ENCODE measurements at regions not wholly inside any gene's neighbourhood (a gene's known extent, or its start where the extent isn't known, plus 50 kb on each side); places are given as distances from the start of the nearest gene placed in this dataset.

DNA sequence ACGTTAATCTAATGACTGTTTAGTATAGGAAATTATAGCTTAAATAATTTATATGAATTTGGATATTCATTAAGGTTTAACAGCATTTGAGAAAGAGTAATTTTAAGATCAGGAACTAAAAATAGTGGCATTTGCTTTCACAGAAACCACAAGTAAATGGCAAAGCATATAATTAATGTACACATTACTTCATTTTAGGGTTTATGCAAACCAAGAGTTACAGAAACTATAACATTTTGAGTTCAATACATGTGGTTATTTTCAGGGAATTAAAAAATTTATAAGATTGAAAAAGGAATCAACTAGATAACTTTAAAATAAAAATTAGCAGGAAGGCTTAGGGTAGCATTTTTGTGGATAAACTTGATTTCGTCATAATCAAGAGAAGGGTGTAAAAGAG, 151.7 kb upstream of the MIR17HG start:
- DNase-seq (ENCODE audit: low spot score), result no peak

DNA sequence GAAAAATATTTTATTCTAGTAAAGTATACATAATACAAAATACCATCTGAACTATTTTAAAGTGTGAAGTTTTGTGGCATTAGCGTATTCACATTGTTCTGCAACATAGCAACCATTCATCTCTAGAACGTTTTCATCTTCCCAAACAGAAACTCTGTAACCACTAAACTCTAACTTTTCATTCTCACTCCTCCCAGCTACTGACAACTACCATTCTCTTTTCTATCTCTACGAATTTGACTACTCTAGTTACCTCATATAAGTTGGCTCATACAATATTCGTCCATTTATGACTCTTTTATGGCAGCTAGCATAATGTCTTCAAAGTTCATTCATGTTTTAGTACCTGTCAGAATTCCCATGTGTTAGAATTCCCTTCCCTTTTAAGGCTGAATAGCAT, 150.5 kb upstream of the MIR17HG start:
- DNase-seq (ENCODE audit: low spot score), result no peak

More for the DNA sequence above, 151.7 kb upstream of the MIR17HG start:
- TF ChIP-seq, protein P1, sequence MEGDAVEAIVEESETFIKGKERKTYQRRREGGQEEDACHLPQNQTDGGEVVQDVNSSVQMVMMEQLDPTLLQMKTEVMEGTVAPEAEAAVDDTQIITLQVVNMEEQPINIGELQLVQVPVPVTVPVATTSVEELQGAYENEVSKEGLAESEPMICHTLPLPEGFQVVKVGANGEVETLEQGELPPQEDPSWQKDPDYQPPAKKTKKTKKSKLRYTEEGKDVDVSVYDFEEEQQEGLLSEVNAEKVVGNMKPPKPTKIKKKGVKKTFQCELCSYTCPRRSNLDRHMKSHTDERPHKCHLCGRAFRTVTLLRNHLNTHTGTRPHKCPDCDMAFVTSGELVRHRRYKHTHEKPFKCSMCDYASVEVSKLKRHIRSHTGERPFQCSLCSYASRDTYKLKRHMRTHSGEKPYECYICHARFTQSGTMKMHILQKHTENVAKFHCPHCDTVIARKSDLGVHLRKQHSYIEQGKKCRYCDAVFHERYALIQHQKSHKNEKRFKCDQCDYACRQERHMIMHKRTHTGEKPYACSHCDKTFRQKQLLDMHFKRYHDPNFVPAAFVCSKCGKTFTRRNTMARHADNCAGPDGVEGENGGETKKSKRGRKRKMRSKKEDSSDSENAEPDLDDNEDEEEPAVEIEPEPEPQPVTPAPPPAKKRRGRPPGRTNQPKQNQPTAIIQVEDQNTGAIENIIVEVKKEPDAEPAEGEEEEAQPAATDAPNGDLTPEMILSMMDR (IDR thresholded peaks at IDR 0.05; ENCODE audit: extremely low read depth, missing control alignments), result no peak

DNA sequence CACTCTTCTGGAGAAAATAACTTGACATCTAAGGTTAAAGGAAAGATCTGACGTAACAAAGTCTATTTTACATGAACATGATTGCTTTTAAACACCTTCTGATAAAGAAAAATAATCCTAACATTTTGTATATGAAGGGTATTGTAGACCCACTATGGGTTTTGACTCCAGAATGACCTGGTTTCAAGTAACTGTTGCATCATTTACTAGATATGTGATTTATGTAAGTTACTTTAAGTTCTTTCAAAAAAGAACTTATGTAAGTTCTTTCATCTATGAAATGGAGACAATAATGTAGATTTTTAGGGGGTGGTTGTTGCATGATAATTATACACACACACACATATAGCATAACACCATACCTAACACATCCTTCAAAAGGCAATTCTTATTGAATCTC, 147.6 kb upstream of the MIR17HG start:
- TF ChIP-seq, protein P1 (IDR thresholded peaks at IDR 0.05; ENCODE audit: extremely low read depth, missing control alignments), result no peak
- no peak for DNase-seq (ENCODE audit: low spot score)

More for the DNA sequence above, 150.5 kb upstream of the MIR17HG start:
- TF ChIP-seq, protein P1 (IDR thresholded peaks at IDR 0.05; ENCODE audit: extremely low read depth, missing control alignments), result no peak

DNA sequence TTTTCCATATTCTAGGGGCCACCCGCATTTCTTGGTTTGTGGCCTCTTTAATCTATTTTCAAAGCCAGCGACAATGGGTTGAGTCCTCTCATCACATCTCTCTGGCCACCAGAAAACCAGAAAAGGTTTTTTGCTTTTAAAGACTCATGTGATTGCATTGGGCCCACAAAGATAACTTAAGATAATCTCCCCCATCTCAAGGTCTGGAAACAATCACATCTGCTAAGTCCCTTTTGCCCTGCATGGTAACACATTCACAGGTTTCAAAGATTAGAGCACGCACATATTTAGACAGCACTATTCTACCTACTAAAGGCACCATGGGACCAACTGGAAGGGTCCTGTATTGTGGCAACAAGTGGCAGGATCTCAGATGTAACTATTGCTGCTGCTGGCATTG, 147.0 kb upstream of the MIR17HG start:
- DNase-seq (ENCODE audit: low spot score), result no peak
- TF ChIP-seq, protein P1 (IDR thresholded peaks at IDR 0.05; ENCODE audit: extremely low read depth, missing control alignments), result no peak

DNA sequence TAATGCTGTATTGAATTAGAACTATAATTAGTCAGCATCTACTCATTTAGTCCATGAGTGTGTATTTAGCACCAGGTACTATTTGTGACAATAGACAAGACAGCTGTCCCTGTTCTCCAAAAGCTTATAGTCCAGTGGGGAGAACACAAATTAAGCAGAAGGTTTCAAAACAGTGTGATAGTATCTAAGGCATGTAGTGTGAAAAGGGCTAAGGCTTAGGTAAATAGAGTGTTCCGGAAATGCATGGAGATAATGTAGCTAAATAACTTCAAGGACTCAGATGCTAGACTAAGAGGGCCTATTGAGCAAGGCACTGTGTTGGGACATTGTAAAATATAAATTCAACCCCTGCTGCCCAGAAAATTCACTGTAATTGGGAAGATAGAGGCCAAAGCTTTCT, 144.1 kb upstream of the MIR17HG start:
- TF ChIP-seq, protein P1 (IDR thresholded peaks at IDR 0.05; ENCODE audit: extremely low read depth, missing control alignments), result no peak
- no peak for DNase-seq (ENCODE audit: low spot score)

DNA sequence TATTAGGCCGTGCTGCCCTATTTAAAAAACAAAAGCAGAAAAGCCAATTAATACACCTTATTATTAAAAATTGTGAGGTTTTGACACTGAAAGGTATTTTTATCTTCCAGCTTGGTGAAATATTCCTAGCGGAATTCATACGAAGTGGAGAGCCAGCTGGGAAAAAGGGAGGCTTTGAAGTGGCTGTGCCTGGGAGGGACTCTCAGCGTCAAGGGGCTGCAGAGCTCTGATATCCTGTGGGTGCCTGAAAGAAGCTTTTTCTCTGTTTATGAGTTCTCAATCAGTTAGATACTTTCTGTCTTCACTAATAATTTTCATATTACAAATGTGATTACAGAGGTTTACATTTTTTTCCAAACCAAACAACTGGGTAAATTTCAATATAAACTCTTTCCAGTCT, 140.2 kb upstream of the MIR17HG start:
- DNase-seq (ENCODE audit: low spot score), result no peak
- TF ChIP-seq, protein P1 (IDR thresholded peaks at IDR 0.05; ENCODE audit: extremely low read depth, missing control alignments), result no peak

DNA sequence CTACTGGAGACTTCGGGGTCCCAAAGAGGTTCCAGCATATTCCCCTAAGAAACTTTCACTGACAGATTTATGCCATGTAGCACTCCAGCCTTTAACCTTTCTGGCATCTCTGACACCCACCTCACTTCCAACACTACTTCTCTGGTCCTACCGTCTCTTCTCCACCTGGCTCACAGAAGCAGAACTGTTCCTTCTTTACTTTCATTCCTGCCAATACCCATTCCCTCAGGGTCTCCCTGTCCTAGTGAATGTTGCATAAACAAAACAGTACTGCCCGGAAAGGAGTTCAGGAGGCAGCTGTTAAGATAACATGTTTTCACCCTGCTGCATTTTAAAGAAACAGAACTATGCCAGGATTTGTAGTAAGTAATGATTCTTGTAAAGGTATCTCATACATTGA, 136.0 kb upstream of the MIR17HG start:
- TF ChIP-seq, protein P1 (IDR thresholded peaks at IDR 0.05; ENCODE audit: extremely low read depth, missing control alignments), result no peak
- no peak for DNase-seq (ENCODE audit: low spot score)
